Astrocyte (in vitro differentiated cells and primary cell): ENCODE measurements at regions not wholly inside any gene's neighbourhood (a gene's known extent, or its start where the extent isn't known, plus 50 kb on each side); places are given as distances from the start of the nearest gene placed in this dataset.

Experiments
- DNase-seq: peaks from one replicate; pipeline ENCODE4 v3.0.0-alpha.2; 2010; ENCODE audit warnings: low read depth
- FAIRE-seq: peaks from 2 replicates; lab custom pipeline; 2011; peaks lifted over from hg19 to GRCh38; lab: Jason Lieb, UNC
- H2AFZ ChIP-seq: 2 replicates; pipeline ENCODE4 v1.6.0; 2012; ENCODE audit warnings: low read depth, low read length, inconsistent platforms
- H3K27ac ChIP-seq: 2 replicates; pipeline ENCODE4 v1.5.1; 2011; ENCODE audit warnings: low read depth, low read length, inconsistent platforms
- H3K27me3 ChIP-seq: 2 replicates; pipeline ENCODE4 v1.6.0; 2011; ENCODE audit warnings: low read length, inconsistent platforms; ENCODE audit not compliant: insufficient read depth
- H3K36me3 ChIP-seq: 2 replicates; pipeline ENCODE4 v1.5.1; 2011; ENCODE audit warnings: low read length, inconsistent platforms; ENCODE audit not compliant: insufficient read depth
- H3K4me1 ChIP-seq: 2 replicates; pipeline ENCODE4 v1.5.1; 2011; ENCODE audit warnings: low read length, inconsistent platforms; ENCODE audit not compliant: insufficient read depth
- H3K4me2 ChIP-seq: 2 replicates; pipeline ENCODE4 v1.6.0; 2012; ENCODE audit warnings: low read length, inconsistent platforms
- H3K4me3 ChIP-seq: 2 replicates; pipeline ENCODE4 v1.5.1; 2011; ENCODE audit warnings: low read depth, mild to moderate bottlenecking, low read length, inconsistent platforms; ENCODE audit not compliant: insufficient read depth
- H3K79me2 ChIP-seq: 2 replicates; pipeline ENCODE4 v1.6.0; 2012; ENCODE audit warnings: mild to moderate bottlenecking, low read length, inconsistent platforms; ENCODE audit not compliant: insufficient read depth
- H3K9ac ChIP-seq: 2 replicates; pipeline ENCODE4 v1.6.0; 2012; ENCODE audit warnings: mild to moderate bottlenecking, low read length, inconsistent platforms
- H3K9me3 ChIP-seq: 2 replicates; pipeline ENCODE4 v1.5.1; 2012; ENCODE audit warnings: low read depth, mild to moderate bottlenecking, low read length, inconsistent platforms; ENCODE audit not compliant: insufficient read depth
- H4K20me1 ChIP-seq: 2 replicates; pipeline ENCODE4 v1.6.0; 2012; ENCODE audit warnings: low read length, inconsistent platforms; ENCODE audit not compliant: insufficient read depth
- H3K27ac Mint-ChIP-seq: one replicate; pipeline ENCODE4 v1.8.0; 2021; ENCODE audit warnings: mild to moderate bottlenecking, mixed read lengths; ENCODE audit not compliant: unreplicated experiment
- H3K27me3 Mint-ChIP-seq: one replicate; pipeline ENCODE4 v1.8.0; 2021; ENCODE audit warnings: low read depth, mixed read lengths; ENCODE audit not compliant: unreplicated experiment
- H3K36me3 Mint-ChIP-seq: one replicate; pipeline ENCODE4 v1.8.0; 2021; ENCODE audit warnings: low read depth, mixed read lengths; ENCODE audit not compliant: unreplicated experiment
- H3K4me1 Mint-ChIP-seq: one replicate; pipeline ENCODE4 v1.8.0; 2021; ENCODE audit warnings: low read depth, mixed read lengths; ENCODE audit not compliant: unreplicated experiment
- H3K4me3 Mint-ChIP-seq: one replicate; pipeline ENCODE4 v1.8.0; 2021; ENCODE audit warnings: mild to moderate bottlenecking, moderate library complexity, mixed read lengths; ENCODE audit not compliant: unreplicated experiment
- H3K9me3 Mint-ChIP-seq: one replicate; pipeline ENCODE4 v1.8.0; 2021; ENCODE audit warnings: mild to moderate bottlenecking, mixed read lengths; ENCODE audit not compliant: unreplicated experiment
- EZH2 ChIP-seq: IDR thresholded peaks from 2 replicates; pipeline ENCODE4 v1.6.1; 2012; ENCODE audit warnings: mild to moderate bottlenecking, low read length, inconsistent platforms; ENCODE audit not compliant: insufficient read depth
- TF ChIP-seq, protein P1 (sequence below): IDR thresholded peaks from 2 replicates; pipeline ENCODE4 v1.5.1; 2011; ENCODE audit warnings: low read depth, mild to moderate bottlenecking, inconsistent platforms, low read length, moderate library complexity; ENCODE audit not compliant: insufficient read depth

DNA sequence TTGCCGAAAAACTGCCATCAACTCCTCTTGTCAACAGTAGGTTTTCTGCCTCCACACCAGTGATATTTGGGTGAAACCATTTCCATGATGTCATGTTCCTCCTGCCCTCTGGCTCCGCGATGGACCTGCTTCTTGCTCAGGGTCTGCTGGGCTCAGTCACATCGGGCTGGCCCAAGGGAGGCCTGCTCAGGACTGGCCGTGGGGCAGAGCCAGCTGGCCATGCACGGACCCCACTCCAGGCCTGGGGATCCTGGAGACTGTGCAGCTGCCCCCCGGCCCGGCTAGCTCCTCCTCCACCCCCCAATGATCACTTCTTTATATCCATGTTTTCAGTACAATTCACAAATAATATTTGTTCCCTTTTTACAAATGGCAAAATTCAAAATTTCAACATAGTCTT is 270.3 kb upstream of the CCDC54 start:
- DNase-seq (no peak), FAIRE-seq (no peak)
- H3K4me1 Mint-ChIP-seq = peaks cover 6% of the 10 kb centered on the region
- no peaks in the 10 kb centered on the region for H3K36me3 ChIP-seq
- H3K27ac ChIP-seq = peak overlapping the region; percentile 42
- no peaks in the 10 kb centered on the region for H3K79me2 ChIP-seq
- no peaks in the 10 kb centered on the region for H3K36me3 Mint-ChIP-seq
- peak overlapping the region; percentile 73 for H3K4me2 ChIP-seq
- TF ChIP-seq, protein P1, sequence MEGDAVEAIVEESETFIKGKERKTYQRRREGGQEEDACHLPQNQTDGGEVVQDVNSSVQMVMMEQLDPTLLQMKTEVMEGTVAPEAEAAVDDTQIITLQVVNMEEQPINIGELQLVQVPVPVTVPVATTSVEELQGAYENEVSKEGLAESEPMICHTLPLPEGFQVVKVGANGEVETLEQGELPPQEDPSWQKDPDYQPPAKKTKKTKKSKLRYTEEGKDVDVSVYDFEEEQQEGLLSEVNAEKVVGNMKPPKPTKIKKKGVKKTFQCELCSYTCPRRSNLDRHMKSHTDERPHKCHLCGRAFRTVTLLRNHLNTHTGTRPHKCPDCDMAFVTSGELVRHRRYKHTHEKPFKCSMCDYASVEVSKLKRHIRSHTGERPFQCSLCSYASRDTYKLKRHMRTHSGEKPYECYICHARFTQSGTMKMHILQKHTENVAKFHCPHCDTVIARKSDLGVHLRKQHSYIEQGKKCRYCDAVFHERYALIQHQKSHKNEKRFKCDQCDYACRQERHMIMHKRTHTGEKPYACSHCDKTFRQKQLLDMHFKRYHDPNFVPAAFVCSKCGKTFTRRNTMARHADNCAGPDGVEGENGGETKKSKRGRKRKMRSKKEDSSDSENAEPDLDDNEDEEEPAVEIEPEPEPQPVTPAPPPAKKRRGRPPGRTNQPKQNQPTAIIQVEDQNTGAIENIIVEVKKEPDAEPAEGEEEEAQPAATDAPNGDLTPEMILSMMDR = no peak
- no peak for TF ChIP-seq EZH2
- peak overlapping the region; percentile 70 for H2AFZ ChIP-seq
- no peak overlapping the region for H3K4me3 Mint-ChIP-seq
- no peaks in the 10 kb centered on the region for H3K27me3 Mint-ChIP-seq
- H3K27ac Mint-ChIP-seq = no peak overlapping the region
- no peaks in the 10 kb centered on the region for H3K27me3 ChIP-seq
- no peak overlapping the region for H3K4me3 ChIP-seq
- H3K9ac ChIP-seq = no peak overlapping the region
- peaks cover 4% of the 10 kb centered on the region for H3K4me1 ChIP-seq
- H3K9me3 ChIP-seq = no peaks in the 10 kb centered on the region
- no peaks in the 10 kb centered on the region for H4K20me1 ChIP-seq
- peaks cover 7% of the 10 kb centered on the region for H3K9me3 Mint-ChIP-seq

DNA sequence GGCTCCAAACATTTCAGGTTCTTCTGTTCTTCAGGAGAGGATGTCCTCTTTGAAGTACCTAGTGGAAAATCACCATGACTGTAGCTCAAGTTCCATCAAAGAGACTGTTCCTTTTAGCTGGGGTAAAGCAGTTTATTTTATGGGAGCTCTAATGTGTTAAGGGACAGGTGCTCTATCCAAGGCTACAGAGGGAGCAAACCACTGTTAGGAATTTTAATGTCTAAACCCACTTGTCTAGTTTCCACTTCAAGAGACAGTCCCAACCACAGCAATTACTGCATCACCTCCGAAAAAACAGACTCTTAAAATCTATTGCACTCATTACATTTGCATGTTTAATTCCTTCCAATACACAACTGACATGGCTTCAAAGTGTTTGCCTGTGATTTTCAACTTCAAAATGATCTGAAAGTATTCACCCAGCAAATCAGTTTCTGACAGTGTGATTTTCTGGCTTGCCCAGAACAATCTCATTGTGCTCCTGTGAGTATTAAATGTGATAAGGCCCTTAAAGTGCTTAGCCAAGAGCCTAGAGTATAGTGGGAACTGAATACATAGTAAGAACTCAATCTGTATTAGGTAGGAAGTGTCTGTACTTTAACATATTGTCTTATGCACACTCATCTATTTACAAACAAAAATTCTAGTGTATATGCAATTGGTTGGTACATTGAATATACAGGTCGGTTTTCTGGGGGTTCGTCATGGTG is 266.5 kb upstream of the CCDC54 start:
- H3K9me3 Mint-ChIP-seq = peaks cover 7% of the 10 kb centered on the region

DNA sequence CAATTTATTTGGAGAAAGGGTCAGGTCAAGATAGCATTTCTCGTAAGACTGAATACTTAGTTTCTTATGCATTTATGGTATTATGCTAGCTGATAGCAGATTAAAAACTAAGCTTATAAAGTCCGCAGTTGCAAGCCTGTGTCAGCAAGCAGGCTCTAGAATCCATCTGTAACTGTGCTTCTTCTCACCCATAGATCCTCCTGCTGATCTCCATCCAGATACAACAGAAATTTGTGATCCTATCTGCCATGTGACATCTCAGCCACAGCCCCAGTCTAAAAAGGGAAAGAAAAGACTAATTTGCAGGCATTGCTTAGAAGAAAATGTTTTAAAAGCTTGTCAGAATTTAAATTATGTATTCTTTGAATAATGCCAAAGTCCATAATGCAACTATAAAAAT is 265.4 kb upstream of the CCDC54 start:
- H3K36me3 ChIP-seq = no peaks in the 10 kb centered on the region
- H3K79me2 ChIP-seq = no peaks in the 10 kb centered on the region
- no peak overlapping the region for H3K4me3 Mint-ChIP-seq
- no peak overlapping the region for H3K4me2 ChIP-seq
- H3K36me3 Mint-ChIP-seq = no peaks in the 10 kb centered on the region
- peaks cover 5% of the 10 kb centered on the region for H3K9me3 Mint-ChIP-seq
- DNase-seq (no peak), FAIRE-seq (no peak)
- no peaks in the 10 kb centered on the region for H4K20me1 ChIP-seq
- H2AFZ ChIP-seq = no peak overlapping the region
- H3K27me3 ChIP-seq = no peaks in the 10 kb centered on the region
- no peak overlapping the region for H3K27ac Mint-ChIP-seq
- H3K27me3 Mint-ChIP-seq = no peaks in the 10 kb centered on the region
- H3K4me3 ChIP-seq = no peak overlapping the region
- no peaks in the 10 kb centered on the region for H3K4me1 Mint-ChIP-seq
- no peak overlapping the region for H3K27ac ChIP-seq
- H3K9ac ChIP-seq = no peak overlapping the region
- TF ChIP-seq EZH2 = no peak
- TF ChIP-seq, protein P1 = no peak
- H3K4me1 ChIP-seq = no peaks in the 10 kb centered on the region
- H3K9me3 ChIP-seq = no peaks in the 10 kb centered on the region

More for the DNA sequence above, 266.5 kb upstream of the CCDC54 start:
- Histone ChIP-seq H3K27ac (no peak overlapping the region), H3K9ac (no peak overlapping the region), H3K4me3 (no peak overlapping the region), H3K27me3 (no peaks in the 10 kb centered on the region), H3K4me2 (no peak overlapping the region), H3K4me1 (peaks cover 4% of the 10 kb centered on the region), H3K36me3 (no peaks in the 10 kb centered on the region), H2AFZ (no peak overlapping the region), H3K79me2 (no peaks in the 10 kb centered on the region), H3K9me3 (no peaks in the 10 kb centered on the region), H4K20me1 (no peaks in the 10 kb centered on the region)
- Mint-ChIP-seq H3K27me3 (no peaks in the 10 kb centered on the region), H3K27ac (no peak overlapping the region), H3K36me3 (no peaks in the 10 kb centered on the region), H3K4me1 (peaks cover 6% of the 10 kb centered on the region), H3K4me3 (no peak overlapping the region)
- TF ChIP-seq EZH2 = no peak
- TF ChIP-seq, protein P1 = no peak
- FAIRE-seq (no peak), DNase-seq (no peak)
